Keratinocyte (primary cell): ENCODE measurements at regions not wholly inside any gene's neighbourhood (a gene's known extent, or its start where the extent isn't known, plus 50 kb on each side); places are given as distances from the start of the nearest gene placed in this dataset.

Experiments
- EZH2 ChIP-seq: IDR thresholded peaks from one replicate; pipeline ENCODE4 v1.6.1; 2012; ENCODE audit warnings: inconsistent platforms, mild to moderate bottlenecking, low read length, moderate library complexity
- TF ChIP-seq, protein P1 (sequence below), 3 experiments: IDR thresholded peaks in 1 of 3; conservative IDR thresholded peaks in 1 of 3; optimal IDR thresholded peaks in 1 of 3; 2 replicates in 2 of 3; 3 replicates in 1 of 3; pipeline versions ENCODE3 to v1.5.1; 2011; ENCODE audit warnings: low read length in 3 of 3, mild to moderate bottlenecking in 3 of 3, moderate library complexity in 2 of 3, control low read depth in 1 of 3, inconsistent platforms in 1 of 3; ENCODE audit not compliant: insufficient read depth in 2 of 3; ENCODE audit errors: extremely low read depth in 1 of 3

DNA sequence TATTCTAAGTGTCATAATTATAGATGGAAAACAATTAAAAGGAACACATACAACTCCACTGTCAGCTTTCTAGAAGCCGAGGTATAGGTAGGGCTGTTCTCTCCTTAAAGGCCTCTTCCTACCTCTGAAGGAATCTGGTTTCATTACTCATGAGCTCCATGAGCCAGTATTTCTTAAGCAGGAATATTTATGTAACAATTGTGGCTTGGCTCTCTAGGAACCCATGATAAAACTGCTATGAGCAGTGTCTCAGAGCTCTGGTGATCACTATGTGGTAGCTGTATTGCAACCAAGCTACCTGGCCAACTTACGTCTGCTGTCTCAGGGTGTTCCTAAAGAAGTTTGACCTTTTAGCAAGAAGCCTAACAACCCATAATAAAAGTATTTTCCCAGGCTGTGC, 157.7 kb downstream of the CEP120 start:
- TF ChIP-seq, protein P1, sequence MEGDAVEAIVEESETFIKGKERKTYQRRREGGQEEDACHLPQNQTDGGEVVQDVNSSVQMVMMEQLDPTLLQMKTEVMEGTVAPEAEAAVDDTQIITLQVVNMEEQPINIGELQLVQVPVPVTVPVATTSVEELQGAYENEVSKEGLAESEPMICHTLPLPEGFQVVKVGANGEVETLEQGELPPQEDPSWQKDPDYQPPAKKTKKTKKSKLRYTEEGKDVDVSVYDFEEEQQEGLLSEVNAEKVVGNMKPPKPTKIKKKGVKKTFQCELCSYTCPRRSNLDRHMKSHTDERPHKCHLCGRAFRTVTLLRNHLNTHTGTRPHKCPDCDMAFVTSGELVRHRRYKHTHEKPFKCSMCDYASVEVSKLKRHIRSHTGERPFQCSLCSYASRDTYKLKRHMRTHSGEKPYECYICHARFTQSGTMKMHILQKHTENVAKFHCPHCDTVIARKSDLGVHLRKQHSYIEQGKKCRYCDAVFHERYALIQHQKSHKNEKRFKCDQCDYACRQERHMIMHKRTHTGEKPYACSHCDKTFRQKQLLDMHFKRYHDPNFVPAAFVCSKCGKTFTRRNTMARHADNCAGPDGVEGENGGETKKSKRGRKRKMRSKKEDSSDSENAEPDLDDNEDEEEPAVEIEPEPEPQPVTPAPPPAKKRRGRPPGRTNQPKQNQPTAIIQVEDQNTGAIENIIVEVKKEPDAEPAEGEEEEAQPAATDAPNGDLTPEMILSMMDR (optimal IDR thresholded peaks at IDR 0.05 in 1 of 3, IDR thresholded peaks at IDR 0.05 in 1 of 3, conservative IDR thresholded peaks at IDR 0.05 in 1 of 3; ENCODE audit: extremely low read depth in 1 of 3, insufficient read depth in 2 of 3, low read length in 3 of 3), result no peak
- no peak for TF ChIP-seq EZH2
